Mesothelial cell of epicardium (in vitro differentiated cells): ENCODE measurements at regions not wholly inside any gene's neighbourhood (a gene's known extent, or its start where the extent isn't known, plus 50 kb on each side); places are given as distances from the start of the nearest gene placed in this dataset.

Source experiments
- DNase-seq, 2 experiments: peaks; one replicate each; pipeline ENCODE4 v3.0.0; 2021; ENCODE audit warnings: low spot score in 2 of 2; ENCODE audit not compliant: unreplicated experiment in 2 of 2
- H3K27ac Mint-ChIP-seq: 2 replicates; pipeline ENCODE4 v1.8.0; 2021; ENCODE audit warnings: mixed read lengths
- H3K27me3 Mint-ChIP-seq: 2 replicates; pipeline ENCODE4 v1.8.0; 2021; ENCODE audit warnings: low read depth, mixed read lengths
- H3K36me3 Mint-ChIP-seq: 2 replicates; pipeline ENCODE4 v1.8.0; 2021; ENCODE audit warnings: mixed read lengths
- H3K4me1 Mint-ChIP-seq: 2 replicates; pipeline ENCODE4 v1.8.0; 2021; ENCODE audit warnings: mixed read lengths
- H3K4me3 Mint-ChIP-seq: 2 replicates; pipeline ENCODE4 v1.8.0; 2021; ENCODE audit warnings: mild to moderate bottlenecking, moderate library complexity, mixed read lengths
- H3K9me3 Mint-ChIP-seq: 2 replicates; pipeline ENCODE4 v1.8.0; 2021; ENCODE audit warnings: mixed read lengths
- TF ChIP-seq, protein P1 (sequence below): fragments of 200-600 bp; sonication (generic); IDR thresholded peaks from one replicate; pipeline ENCODE4 v1.5.0; 2021; ENCODE audit warnings: antibody characterized with exemption; ENCODE audit not compliant: unreplicated experiment

DNA sequence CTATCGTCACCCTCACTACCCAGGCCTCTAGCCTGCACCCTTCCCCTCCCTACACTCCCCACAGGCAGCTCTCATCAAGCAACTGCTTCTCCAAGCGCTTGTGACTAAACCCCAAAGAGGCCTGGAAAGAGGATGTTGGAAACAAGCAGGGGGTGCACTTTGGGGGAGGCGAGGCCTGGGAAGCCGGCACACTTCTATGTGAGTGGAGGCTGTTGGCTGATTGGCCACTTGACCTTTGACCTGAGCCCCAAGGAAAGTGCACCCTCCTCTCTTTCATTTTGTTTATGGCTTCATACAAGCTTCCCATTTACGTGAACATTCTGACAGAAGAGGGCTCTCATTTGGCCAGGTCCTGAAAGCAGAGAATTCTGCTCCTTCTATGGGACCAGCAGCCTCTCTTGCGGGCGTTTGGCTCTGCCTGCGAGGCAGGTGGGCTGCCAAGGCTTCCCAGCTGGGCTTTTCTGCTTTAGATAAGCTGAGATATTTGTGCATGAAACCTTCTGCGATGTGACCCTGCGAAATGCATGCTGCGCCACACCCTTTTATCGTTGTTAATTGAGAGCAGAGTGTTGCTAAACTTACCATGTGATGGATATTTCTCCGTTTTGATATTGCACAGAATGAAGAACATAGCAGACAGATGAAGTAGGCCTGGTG lies 134.8 kb upstream of the NCK2 start:
- no peak overlapping the region for H3K27ac Mint-ChIP-seq
- no peak for DNase-seq
- H3K4me3 Mint-ChIP-seq, result no peak overlapping the region
- H3K9me3 Mint-ChIP-seq, result no peaks in the 10 kb centered on the region
- TF ChIP-seq, protein P1, sequence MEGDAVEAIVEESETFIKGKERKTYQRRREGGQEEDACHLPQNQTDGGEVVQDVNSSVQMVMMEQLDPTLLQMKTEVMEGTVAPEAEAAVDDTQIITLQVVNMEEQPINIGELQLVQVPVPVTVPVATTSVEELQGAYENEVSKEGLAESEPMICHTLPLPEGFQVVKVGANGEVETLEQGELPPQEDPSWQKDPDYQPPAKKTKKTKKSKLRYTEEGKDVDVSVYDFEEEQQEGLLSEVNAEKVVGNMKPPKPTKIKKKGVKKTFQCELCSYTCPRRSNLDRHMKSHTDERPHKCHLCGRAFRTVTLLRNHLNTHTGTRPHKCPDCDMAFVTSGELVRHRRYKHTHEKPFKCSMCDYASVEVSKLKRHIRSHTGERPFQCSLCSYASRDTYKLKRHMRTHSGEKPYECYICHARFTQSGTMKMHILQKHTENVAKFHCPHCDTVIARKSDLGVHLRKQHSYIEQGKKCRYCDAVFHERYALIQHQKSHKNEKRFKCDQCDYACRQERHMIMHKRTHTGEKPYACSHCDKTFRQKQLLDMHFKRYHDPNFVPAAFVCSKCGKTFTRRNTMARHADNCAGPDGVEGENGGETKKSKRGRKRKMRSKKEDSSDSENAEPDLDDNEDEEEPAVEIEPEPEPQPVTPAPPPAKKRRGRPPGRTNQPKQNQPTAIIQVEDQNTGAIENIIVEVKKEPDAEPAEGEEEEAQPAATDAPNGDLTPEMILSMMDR, result no peak
- H3K36me3 Mint-ChIP-seq, result no peaks in the 10 kb centered on the region
- peaks cover 13% of the 10 kb centered on the region for H3K4me1 Mint-ChIP-seq
- no peaks in the 10 kb centered on the region for H3K27me3 Mint-ChIP-seq

DNA sequence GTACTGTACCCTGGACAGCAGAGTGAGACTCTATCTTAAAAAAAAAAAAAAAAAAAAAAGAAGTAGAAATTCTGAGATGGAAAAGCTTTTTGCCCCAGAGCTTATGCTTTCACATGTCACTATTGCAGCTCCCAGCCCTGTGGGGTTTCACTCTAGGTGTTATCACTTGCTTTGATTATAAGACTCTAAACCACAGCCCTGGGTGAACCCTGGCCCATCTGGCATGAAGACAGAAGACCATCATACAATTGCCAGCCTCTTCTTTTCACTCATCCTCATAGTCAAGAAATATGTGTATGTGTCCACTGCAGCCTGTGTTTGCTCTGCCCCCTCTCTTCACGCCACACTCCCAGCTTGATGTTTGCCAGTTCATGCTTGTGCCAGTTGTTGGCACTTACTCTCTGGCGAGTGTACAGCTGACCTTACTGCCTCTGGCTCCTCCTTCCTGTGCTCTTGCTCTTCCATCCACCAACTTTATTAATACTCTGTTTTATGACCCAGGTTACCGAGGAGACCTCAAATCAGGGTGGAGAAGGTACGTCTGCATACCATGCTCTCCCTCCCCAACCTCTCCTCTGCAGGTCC lies 136.7 kb upstream of the NCK2 start:
- H3K4me1 Mint-ChIP-seq, result peaks cover 13% of the 10 kb centered on the region
- H3K27me3 Mint-ChIP-seq, result no peaks in the 10 kb centered on the region
- no peak overlapping the region for H3K27ac Mint-ChIP-seq
- H3K4me3 Mint-ChIP-seq, result no peak overlapping the region
- H3K36me3 Mint-ChIP-seq, result no peaks in the 10 kb centered on the region
- DNase-seq, result no peak
- H3K9me3 Mint-ChIP-seq, result no peaks in the 10 kb centered on the region
- TF ChIP-seq, protein P1, result no peak

- no peaks in the 10 kb centered on the region for H3K9me3 Mint-ChIP-seq
- H3K36me3 Mint-ChIP-seq, result no peaks in the 10 kb centered on the region
- TF ChIP-seq, protein P1, result no peak
- no peak overlapping the region for H3K4me3 Mint-ChIP-seq
- no peak for DNase-seq
- H3K4me1 Mint-ChIP-seq, result peaks cover 15% of the 10 kb centered on the region
- H3K27ac Mint-ChIP-seq, result no peak overlapping the region
- H3K27me3 Mint-ChIP-seq, result no peaks in the 10 kb centered on the region
Observed at GRCh38 chr2:105606081-105606480, 138.6 kb upstream of the NCK2 start.

DNA sequence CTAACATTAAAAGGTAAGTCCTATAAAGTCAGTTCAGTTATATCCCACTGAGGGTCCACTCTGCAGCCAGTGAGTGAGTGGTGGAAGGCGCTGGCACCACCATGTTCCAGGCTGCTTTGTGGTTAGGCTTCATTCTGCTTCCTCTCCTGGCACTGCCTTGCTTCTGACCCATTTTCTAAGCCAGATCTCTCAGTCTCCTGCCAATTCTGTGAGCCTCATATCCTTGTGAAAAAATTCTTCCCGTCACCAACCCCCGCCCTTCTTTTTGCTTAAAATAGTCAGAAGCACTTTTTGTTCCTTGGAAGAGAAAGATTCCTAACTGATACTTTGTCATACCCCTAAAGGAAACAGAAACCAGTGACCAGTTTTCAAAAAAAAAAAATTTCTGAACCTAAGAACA lies 139.8 kb upstream of the NCK2 start:
- H3K9me3 Mint-ChIP-seq, result no peaks in the 10 kb centered on the region
- TF ChIP-seq, protein P1, result no peak
- no peak overlapping the region for H3K27ac Mint-ChIP-seq
- no peaks in the 10 kb centered on the region for H3K27me3 Mint-ChIP-seq
- H3K36me3 Mint-ChIP-seq, result no peaks in the 10 kb centered on the region
- H3K4me1 Mint-ChIP-seq, result peaks cover 8% of the 10 kb centered on the region
- no peak overlapping the region for H3K4me3 Mint-ChIP-seq
- no peak for DNase-seq

DNA sequence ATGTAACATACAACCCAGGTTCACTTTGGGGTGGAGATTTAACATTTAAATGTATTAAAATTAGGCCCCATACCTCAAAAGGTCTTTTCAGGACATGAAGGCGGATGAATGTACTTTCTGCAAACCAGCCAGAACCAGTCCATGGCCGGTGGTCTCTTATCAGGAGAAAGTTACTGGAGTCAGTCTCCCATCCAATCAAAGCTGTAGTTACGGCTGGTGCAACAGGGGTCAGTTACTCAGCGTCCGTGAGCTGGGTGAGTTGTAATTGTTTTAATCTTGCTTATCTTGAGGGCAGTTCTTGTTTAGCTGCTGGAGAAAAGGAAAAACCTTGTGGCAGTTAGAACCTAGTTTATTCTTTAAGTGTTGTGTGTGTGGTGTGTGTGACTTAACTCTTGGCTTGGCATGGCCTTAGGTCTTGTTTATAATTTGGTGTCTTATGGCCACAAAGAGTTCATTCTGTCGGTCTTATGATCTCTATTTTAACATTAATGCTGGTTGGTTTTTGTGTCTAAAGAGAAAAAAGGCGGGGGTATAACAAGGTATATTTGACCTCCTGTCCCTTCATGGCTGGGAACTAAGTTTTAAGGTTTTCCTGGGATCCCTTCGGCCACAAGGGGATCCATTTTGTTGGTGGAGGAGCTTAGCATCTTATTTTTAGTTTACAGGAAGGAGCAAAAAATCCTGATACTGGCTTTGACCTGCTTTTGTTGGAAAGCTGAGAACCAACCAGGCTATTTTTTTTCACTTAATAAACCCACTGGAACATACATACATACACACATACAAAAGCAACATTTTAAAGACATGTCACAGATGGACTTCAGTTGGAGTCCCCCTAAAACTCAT lies 143.5 kb upstream of the NCK2 start:
- H3K4me3 Mint-ChIP-seq, result no peak overlapping the region
- no peaks in the 10 kb centered on the region for H3K27me3 Mint-ChIP-seq
- H3K27ac Mint-ChIP-seq, result no peak overlapping the region
- no peaks in the 10 kb centered on the region for H3K36me3 Mint-ChIP-seq
- no peak for DNase-seq
- no peaks in the 10 kb centered on the region for H3K9me3 Mint-ChIP-seq
- TF ChIP-seq, protein P1, result no peak
- H3K4me1 Mint-ChIP-seq, result peaks cover 7% of the 10 kb centered on the region
